SK-N-SH (cell line): ENCODE measurements at regions not wholly inside any gene's neighbourhood (a gene's known extent, or its start where the extent isn't known, plus 50 kb on each side); places are given as distances from the start of the nearest gene placed in this dataset.

Experiments
- CTCF ChIA-PET: fragments of 300-600, 350-600 bp; formaldehyde crosslinking; extraction: SDS; loops from one replicate; lab custom pipeline; 2021; lab: Yijun Ruan, JAX
- POLR2A ChIA-PET: fragments of 350-600 bp; sonication (Branson Sonifier 250); formaldehyde crosslinking; extraction: SDS; loops from one replicate; lab custom pipeline; 2020; ENCODE audit warnings: antibody characterized with exemption, inconsistent platforms; lab: Yijun Ruan, JAX
- DNase-seq: peaks from one replicate; pipeline ENCODE4 v3.0.0; 2012
- H2AFZ ChIP-seq: fragments of 200-600 bp; sonication (generic); 2 replicates; pipeline ENCODE4 v1.8.1; 2016; ENCODE audit warnings: antibody characterized with exemption, mild to moderate bottlenecking, low read depth
- H3F3A ChIP-seq: fragments of 200-600 bp; sonication (generic); replicated peaks from 2 replicates; pipeline ENCODE3; 2016; ENCODE audit warnings: antibody characterized with exemption, mild to moderate bottlenecking; ENCODE audit not compliant: insufficient read depth
- H3K27ac ChIP-seq, 2 experiments: fragments of 200-500 bp in 1 of 2; fragments of 200-600 bp in 1 of 2; sonication (Bioruptor generic) in 1 of 2; sonication (generic), shearing (Covaris generic) in 1 of 2; 2 replicates each; pipeline versions ENCODE4 v1.5.1 to v1.6.1; 2014 to 2016; ENCODE audit warnings: low read depth in 2 of 2, inconsistent platforms in 1 of 2, low read length in 1 of 2, mild to moderate bottlenecking in 1 of 2, mixed read lengths in 1 of 2
- H3K27me3 ChIP-seq: fragments of 200-600 bp; sonication (generic), shearing (Covaris generic); 2 replicates; pipeline ENCODE4 v1.6.1; 2016; ENCODE audit warnings: mixed run types; ENCODE audit not compliant: insufficient read depth
- H3K36me3 ChIP-seq, 2 experiments: fragments of 200-500 bp in 1 of 2; fragments of 200-600 bp in 1 of 2; sonication (Bioruptor generic) in 1 of 2; sonication (generic) in 1 of 2; replicated peaks in 1 of 2; 2 replicates each; pipeline versions ENCODE3 to v1.5.1; 2014 to 2016; ENCODE audit warnings: low read length in 1 of 2, mild to moderate bottlenecking in 1 of 2; ENCODE audit not compliant: insufficient read depth in 2 of 2, control insufficient read depth in 1 of 2
- H3K4me1 ChIP-seq, 2 experiments: fragments of 200-500 bp in 1 of 2; fragments of 200-600 bp in 1 of 2; sonication (Bioruptor generic) in 1 of 2; sonication (generic), shearing (Covaris generic) in 1 of 2; 2 replicates each; pipeline versions ENCODE4 v1.5.1 to v1.6.1; 2014 to 2016; ENCODE audit warnings: low read depth in 1 of 2, low read length in 1 of 2, mixed run types in 1 of 2; ENCODE audit not compliant: insufficient read depth in 2 of 2, control insufficient read depth in 1 of 2
- H3K4me2 ChIP-seq: fragments of 200-600 bp; sonication (generic), shearing (Covaris generic); 2 replicates; pipeline ENCODE4 v1.6.1; 2017; ENCODE audit warnings: mixed run types
- H3K4me3 ChIP-seq, 2 experiments: fragments of 200-500 bp in 1 of 2; fragments of 200-600 bp in 1 of 2; sonication (Bioruptor generic) in 1 of 2; sonication (generic), shearing (Covaris generic) in 1 of 2; 2 replicates each; pipeline versions ENCODE4 v1.5.1 to v1.8.1; 2014 to 2016; ENCODE audit warnings: low read depth in 2 of 2, inconsistent platforms in 1 of 2, low read length in 1 of 2, mild to moderate bottlenecking in 1 of 2, mixed read lengths in 1 of 2, moderate library complexity in 1 of 2
- H3K79me2 ChIP-seq: fragments of 200-600 bp; sonication (generic); 2 replicates; pipeline ENCODE4 v1.8.1; 2017; ENCODE audit warnings: mild to moderate bottlenecking; ENCODE audit not compliant: insufficient read depth
- H3K9ac ChIP-seq: fragments of 200-600 bp; sonication (generic); 2 replicates; pipeline ENCODE4 v1.6.1; 2017; ENCODE audit warnings: mixed run types
- H3K9me2 ChIP-seq: fragments of 200-600 bp; sonication (generic); 2 replicates; pipeline ENCODE4 v1.6.1; 2017; ENCODE audit warnings: mixed run types
- H3K9me3 ChIP-seq: fragments of 200-600 bp; sonication (generic); 2 replicates; pipeline ENCODE4 v1.6.1; 2017; ENCODE audit warnings: mixed run types, mild to moderate bottlenecking, moderate library complexity
- H4K20me1 ChIP-seq: fragments of 200-600 bp; sonication (generic); 2 replicates; pipeline ENCODE4 v1.6.1; 2017; ENCODE audit warnings: mild to moderate bottlenecking, mixed run types; ENCODE audit not compliant: insufficient read depth
- EP300 ChIP-seq, 2 experiments: IDR thresholded peaks; 2 replicates each; pipeline versions ENCODE4 v1.4.0 to v1.6.1; 2012; ENCODE audit warnings: borderline replicate concordance in 1 of 2, low read depth in 1 of 2, low read length in 1 of 2
- POLR2AphosphoS5 ChIP-seq: IDR thresholded peaks from 2 replicates; pipeline ENCODE4 v1.6.1; 2012; ENCODE audit warnings: low read depth, low read length
- RAD21 ChIP-seq: IDR thresholded peaks from 2 replicates; pipeline ENCODE4 v1.6.1; 2012; ENCODE audit warnings: mild to moderate bottlenecking, low read length
- RFX5 ChIP-seq: IDR thresholded peaks from 2 replicates; pipeline ENCODE4 v1.6.1; 2012; ENCODE audit warnings: mild to moderate bottlenecking, improper control_type of control experiment, low read length
- RXRA ChIP-seq: IDR thresholded peaks from 2 replicates; pipeline ENCODE4 v1.4.0; 2012; ENCODE audit warnings: low read depth, mild to moderate bottlenecking, borderline replicate concordance
- SMC3 ChIP-seq: IDR thresholded peaks from 2 replicates; pipeline ENCODE4 v1.6.1; 2012; ENCODE audit warnings: low read depth, low read length, improper control_type of control experiment
- TAF1 ChIP-seq: IDR thresholded peaks from 2 replicates; pipeline ENCODE4 v1.6.1; 2012; ENCODE audit warnings: low read depth, mild to moderate bottlenecking, low read length, moderate library complexity, borderline replicate concordance
- TCF12 ChIP-seq: IDR thresholded peaks from 2 replicates; pipeline ENCODE4 v1.4.0; 2012
- TEAD4 ChIP-seq: IDR thresholded peaks from 2 replicates; pipeline ENCODE4 v1.4.0; 2012; ENCODE audit warnings: mild to moderate bottlenecking, borderline replicate concordance; ENCODE audit not compliant: insufficient read depth
- WGBS: methylation state at CpG from one replicate; pipeline ENCODE4 v1.1.6; 2017; ENCODE audit warnings: low lambda C conversion rate; 5-methylcytosine and 5-hydroxymethylcytosine counted together
- TF ChIP-seq, protein P1 (sequence below): IDR thresholded peaks from 2 replicates; pipeline ENCODE4 v1.4.0; 2012; ENCODE audit warnings: low read depth, borderline replicate concordance
- TF ChIP-seq, protein P2 (sequence below): fragments of 150-350 bp; IDR thresholded peaks from 2 replicates; pipeline ENCODE4 v1.6.1; 2017; ENCODE audit warnings: antibody characterized with exemption, low read length, low read depth, borderline replicate concordance
- TF ChIP-seq, protein P3 (sequence below): fragments of 200-600 bp; sonication (generic); IDR thresholded peaks from 2 replicates; pipeline ENCODE4 v1.6.1; 2017; ENCODE audit warnings: antibody characterized with exemption, mild to moderate bottlenecking, moderate library complexity
- TF ChIP-seq, protein P4 (sequence below): IDR thresholded peaks from 2 replicates; pipeline ENCODE4 v1.4.0; 2012; ENCODE audit warnings: low read depth

DNA sequence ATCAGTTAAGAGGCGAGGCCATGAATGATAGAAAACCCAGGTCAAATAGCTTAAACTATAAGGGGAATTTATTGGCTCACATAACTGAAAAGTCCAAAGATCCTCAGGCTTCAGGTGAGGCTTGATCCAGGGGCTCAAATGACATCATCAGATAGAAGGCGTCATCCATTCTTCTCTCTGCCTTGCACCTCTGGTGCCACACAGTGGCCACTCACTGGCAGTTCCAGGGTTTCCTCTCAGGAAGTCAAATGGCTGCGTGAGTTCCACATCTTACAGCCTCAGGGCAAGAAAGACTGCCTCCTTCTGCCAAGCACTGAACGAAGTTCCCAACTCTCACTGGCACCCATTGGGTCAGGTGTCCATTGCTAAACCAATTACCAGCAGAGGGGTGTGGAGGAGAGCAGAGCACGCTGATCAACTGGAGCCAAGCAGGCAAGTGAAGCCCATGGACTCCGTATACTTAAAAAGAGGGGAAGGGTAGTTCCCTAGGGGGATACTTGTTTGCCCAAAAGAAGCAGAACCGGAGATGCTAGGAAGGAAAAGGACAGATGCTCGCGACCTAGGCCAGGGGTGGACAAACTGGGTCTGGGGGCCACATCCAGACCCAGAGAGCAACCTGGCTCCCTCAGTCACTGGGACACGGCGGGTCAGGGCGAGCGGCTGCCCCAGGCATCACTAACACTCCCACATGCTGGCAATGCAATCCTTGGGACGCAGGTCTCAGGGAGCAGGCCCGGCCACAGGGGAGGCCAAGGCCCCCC, 69.3 kb downstream of the SERPINA3 start:
- no peak overlapping the region for H3K4me2 ChIP-seq
- H3K27ac ChIP-seq, result no peak overlapping the region
- peaks cover 0 to 5% of the 10 kb centered on the region in 2 experiments; a peak in 1 of 4 replicates for H3K4me1 ChIP-seq
- H3K36me3 ChIP-seq, result no peaks in the 10 kb centered on the region
- ChIA-PET CTCF (interaction anchor here (0.9 to 3.5 kb wide), 5 partner anchors 8 to 755 kb away, joined by 3 to 29 read pairs (median 3); no protein-coding TSS in a partner anchor), POLR2A (no interaction called here)
- H3K4me3 ChIP-seq, result no peak overlapping the region
- DNase-seq, result peak; percentile 59
- H3F3A ChIP-seq, result no peaks in the 10 kb centered on the region
- H3K27me3 ChIP-seq, result no peaks in the 10 kb centered on the region
- H3K9me2 ChIP-seq, result no peaks in the 10 kb centered on the region
- H3K79me2 ChIP-seq, result no peaks in the 10 kb centered on the region
- H3K9me3 ChIP-seq, result no peaks in the 10 kb centered on the region
- TF ChIP-seq TEAD4 (no peak), TCF12 (no peak), SMC3 (peak; percentile 46), EP300 (IDR thresholded peaks at IDR 0.05; ENCODE audit: borderline replicate concordance in 1 of 2, low read depth in 1 of 2, low read length in 1 of 2) (no peak), RAD21 (peak; percentile 66), RFX5 (no peak)
- TF ChIP-seq, protein P1, sequence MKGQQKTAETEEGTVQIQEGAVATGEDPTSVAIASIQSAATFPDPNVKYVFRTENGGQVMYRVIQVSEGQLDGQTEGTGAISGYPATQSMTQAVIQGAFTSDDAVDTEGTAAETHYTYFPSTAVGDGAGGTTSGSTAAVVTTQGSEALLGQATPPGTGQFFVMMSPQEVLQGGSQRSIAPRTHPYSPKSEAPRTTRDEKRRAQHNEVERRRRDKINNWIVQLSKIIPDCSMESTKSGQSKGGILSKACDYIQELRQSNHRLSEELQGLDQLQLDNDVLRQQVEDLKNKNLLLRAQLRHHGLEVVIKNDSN, result no peak
- TF ChIP-seq, protein P2, sequence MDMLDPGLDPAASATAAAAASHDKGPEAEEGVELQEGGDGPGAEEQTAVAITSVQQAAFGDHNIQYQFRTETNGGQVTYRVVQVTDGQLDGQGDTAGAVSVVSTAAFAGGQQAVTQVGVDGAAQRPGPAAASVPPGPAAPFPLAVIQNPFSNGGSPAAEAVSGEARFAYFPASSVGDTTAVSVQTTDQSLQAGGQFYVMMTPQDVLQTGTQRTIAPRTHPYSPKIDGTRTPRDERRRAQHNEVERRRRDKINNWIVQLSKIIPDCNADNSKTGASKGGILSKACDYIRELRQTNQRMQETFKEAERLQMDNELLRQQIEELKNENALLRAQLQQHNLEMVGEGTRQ, result no peak
- TF ChIP-seq, protein P3, sequence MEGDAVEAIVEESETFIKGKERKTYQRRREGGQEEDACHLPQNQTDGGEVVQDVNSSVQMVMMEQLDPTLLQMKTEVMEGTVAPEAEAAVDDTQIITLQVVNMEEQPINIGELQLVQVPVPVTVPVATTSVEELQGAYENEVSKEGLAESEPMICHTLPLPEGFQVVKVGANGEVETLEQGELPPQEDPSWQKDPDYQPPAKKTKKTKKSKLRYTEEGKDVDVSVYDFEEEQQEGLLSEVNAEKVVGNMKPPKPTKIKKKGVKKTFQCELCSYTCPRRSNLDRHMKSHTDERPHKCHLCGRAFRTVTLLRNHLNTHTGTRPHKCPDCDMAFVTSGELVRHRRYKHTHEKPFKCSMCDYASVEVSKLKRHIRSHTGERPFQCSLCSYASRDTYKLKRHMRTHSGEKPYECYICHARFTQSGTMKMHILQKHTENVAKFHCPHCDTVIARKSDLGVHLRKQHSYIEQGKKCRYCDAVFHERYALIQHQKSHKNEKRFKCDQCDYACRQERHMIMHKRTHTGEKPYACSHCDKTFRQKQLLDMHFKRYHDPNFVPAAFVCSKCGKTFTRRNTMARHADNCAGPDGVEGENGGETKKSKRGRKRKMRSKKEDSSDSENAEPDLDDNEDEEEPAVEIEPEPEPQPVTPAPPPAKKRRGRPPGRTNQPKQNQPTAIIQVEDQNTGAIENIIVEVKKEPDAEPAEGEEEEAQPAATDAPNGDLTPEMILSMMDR, result peak; percentile 72
- 67% methylated on average over 13 of the region's 15 CpGs for WGBS
- no peaks in the 10 kb centered on the region for H4K20me1 ChIP-seq
- no peak overlapping the region for H2AFZ ChIP-seq
- H3K9ac ChIP-seq, result no peak overlapping the region

DNA sequence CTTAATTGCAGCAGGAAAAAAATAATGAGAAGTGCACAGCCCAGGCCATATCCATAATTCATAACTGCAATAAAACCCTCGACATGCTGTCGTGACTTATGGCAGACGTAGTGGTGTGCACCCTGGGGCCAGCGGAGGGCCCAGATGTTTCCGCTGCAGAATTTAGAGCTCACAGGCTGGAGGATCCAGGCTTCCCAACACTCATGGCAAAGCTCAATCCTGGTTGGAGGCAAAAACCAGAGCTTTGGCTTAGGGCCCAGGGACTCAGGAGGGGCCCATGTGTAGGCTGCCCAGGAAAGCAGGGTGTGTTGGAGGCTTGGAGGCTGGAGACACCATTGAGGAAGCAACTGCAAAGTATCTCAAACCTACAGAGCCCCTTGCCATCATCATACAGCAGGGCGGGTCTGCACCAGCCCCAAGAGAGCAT, 68.7 kb downstream of the SERPINA3 start:
- ChIA-PET CTCF (interaction anchor here (0.9 to 3.5 kb wide), 5 partner anchors 9 to 1314 kb away, joined by 3 to 29 read pairs (median 3); no protein-coding TSS in a partner anchor), POLR2A (no interaction called here)
- Histone ChIP-seq H3K4me3 (no peak overlapping the region), H3K79me2 (no peaks in the 10 kb centered on the region), H4K20me1 (no peaks in the 10 kb centered on the region), H3K4me1 (peaks cover 0 to 5% of the 10 kb centered on the region in 2 experiments; a peak in 1 of 4 replicates), H3F3A (no peaks in the 10 kb centered on the region), H2AFZ (no peak overlapping the region), H3K9ac (no peak overlapping the region), H3K4me2 (no peak overlapping the region), H3K27ac (no peak overlapping the region), H3K9me3 (no peaks in the 10 kb centered on the region), H3K9me2 (no peaks in the 10 kb centered on the region)
- no peak for DNase-seq
- WGBS, result 88% methylated on average over 5 of the region's 6 CpGs
- TF ChIP-seq EP300 (IDR thresholded peaks at IDR 0.05; ENCODE audit: borderline replicate concordance in 1 of 2, low read depth in 1 of 2, low read length in 1 of 2), result no peak
- TF ChIP-seq TCF12, result no peak
- no peak for TF ChIP-seq POLR2AphosphoS5
- TF ChIP-seq, protein P4, sequence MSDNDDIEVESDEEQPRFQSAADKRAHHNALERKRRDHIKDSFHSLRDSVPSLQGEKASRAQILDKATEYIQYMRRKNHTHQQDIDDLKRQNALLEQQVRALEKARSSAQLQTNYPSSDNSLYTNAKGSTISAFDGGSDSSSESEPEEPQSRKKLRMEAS, result no peak
- TF ChIP-seq, protein P2, result no peak
- TF ChIP-seq RXRA, result no peak
- TF ChIP-seq RAD21, result no peak
- TF ChIP-seq TAF1, result no peak
- TF ChIP-seq, all 33 proteins: peak for 0
- Histone ChIP-seq H3K36me3 (no peaks in the 10 kb centered on the region), H3K27me3 (no peaks in the 10 kb centered on the region)
